Thyroid gland (tissue), 4 donors: ENCODE measurements at regions not wholly inside any gene's neighbourhood (a gene's known extent, or its start where the extent isn't known, plus 50 kb on each side); places are given as distances from the start of the nearest gene placed in this dataset.

Experiments
- CTCF ChIP-seq, 6 experiments: fragments of 200-600 bp in 3 of 6; fragments of 450-650 bp in 3 of 6; sonication (generic) in 3 of 6; IDR thresholded peaks; one replicate each; pipeline ENCODE4 v1.5.1; 2016 to 2019; ENCODE audit warnings: antibody characterized with exemption in 6 of 6, mild to moderate bottlenecking in 2 of 6, inconsistent platforms in 1 of 6, moderate library complexity in 1 of 6
- POLR2A ChIP-seq, 2 donors: fragments of 450-650 bp; IDR thresholded peaks; one replicate each; pipeline ENCODE4 v1.6.1; 2017; ENCODE audit warnings: antibody characterized with exemption in 2 of 2, mild to moderate bottlenecking in 2 of 2, moderate library complexity in 1 of 2

GRCh38 chr12:60195483-60195882 is 599.7 kb downstream of the SLC16A7 start:
- TF ChIP-seq CTCF (IDR thresholded peaks at IDR 0.05) (no peak), POLR2A (IDR thresholded peaks at IDR 0.05) (no peak)
